HUES6 (cell line): ENCODE measurements at regions not wholly inside any gene's neighbourhood (a gene's known extent, or its start where the extent isn't known, plus 50 kb on each side); places are given as distances from the start of the nearest gene placed in this dataset.

Experiments
- H3K27ac ChIP-seq: 2 replicates; pipeline ENCODE4 v1.7.0; 2013; ENCODE audit warnings: low read depth, mild to moderate bottlenecking, low read length, inconsistent platforms
- H3K27me3 ChIP-seq: 2 replicates; pipeline ENCODE4 v1.6.1; 2013; ENCODE audit warnings: low read length; ENCODE audit not compliant: control insufficient read depth, insufficient read depth
- H3K36me3 ChIP-seq: 2 replicates; pipeline ENCODE4 v1.6.1; 2013; ENCODE audit warnings: low read length; ENCODE audit not compliant: control insufficient read depth, insufficient read depth
- H3K4me1 ChIP-seq: 2 replicates; pipeline ENCODE4 v1.6.1; 2013; ENCODE audit warnings: low read length; ENCODE audit not compliant: control insufficient read depth, insufficient read depth
- H3K4me3 ChIP-seq: 2 replicates; pipeline ENCODE4 v1.5.1; 2013; ENCODE audit warnings: low read depth, low read length
- H3K9ac ChIP-seq: one replicate; pipeline ENCODE4 v1.6.1; 2013; ENCODE audit warnings: mild to moderate bottlenecking, low read length
- H3K9me3 ChIP-seq: 2 replicates; pipeline ENCODE4 v1.6.1; 2013; ENCODE audit warnings: low read depth, low read length; ENCODE audit not compliant: control insufficient read depth, insufficient read depth

- H3K4me1 ChIP-seq, result no peaks in the 10 kb centered on the region
- H3K9ac ChIP-seq, result no peak overlapping the region
- H3K36me3 ChIP-seq, result no peaks in the 10 kb centered on the region
- H3K4me3 ChIP-seq, result no peak overlapping the region
- H3K27ac ChIP-seq, result no peak overlapping the region
- no peaks in the 10 kb centered on the region for H3K27me3 ChIP-seq
- no peaks in the 10 kb centered on the region for H3K9me3 ChIP-seq
Observed at GRCh38 chr2:185202381-185202780, 536.2 kb upstream of the FSIP2 start.

GRCh38 chr2:185202945-185203528, 535.6 kb upstream of the FSIP2 start:
- Histone ChIP-seq H3K9me3 (no peaks in the 10 kb centered on the region), H3K4me1 (no peaks in the 10 kb centered on the region), H3K4me3 (no peak overlapping the region), H3K27ac (no peak overlapping the region), H3K36me3 (no peaks in the 10 kb centered on the region), H3K27me3 (no peaks in the 10 kb centered on the region), H3K9ac (no peak overlapping the region)

- Histone ChIP-seq H3K27ac (no peak overlapping the region), H3K9ac (no peak overlapping the region), H3K9me3 (no peaks in the 10 kb centered on the region), H3K36me3 (no peaks in the 10 kb centered on the region), H3K27me3 (no peaks in the 10 kb centered on the region), H3K4me1 (no peaks in the 10 kb centered on the region), H3K4me3 (no peak overlapping the region)
Observed at GRCh38 chr2:185208261-185208660, 530.3 kb upstream of the FSIP2 start.

GRCh38 chr2:185215497-185215896, 523.1 kb upstream of the FSIP2 start:
- Histone ChIP-seq H3K27ac (no peak overlapping the region), H3K36me3 (no peaks in the 10 kb centered on the region), H3K4me1 (no peaks in the 10 kb centered on the region), H3K9ac (no peak overlapping the region), H3K4me3 (no peak overlapping the region), H3K27me3 (no peaks in the 10 kb centered on the region), H3K9me3 (no peaks in the 10 kb centered on the region)

GRCh38 chr2:185219981-185220380, 518.6 kb upstream of the FSIP2 start:
- Histone ChIP-seq H3K9me3 (no peaks in the 10 kb centered on the region), H3K9ac (no peak overlapping the region), H3K4me3 (no peak overlapping the region), H3K4me1 (no peaks in the 10 kb centered on the region), H3K27me3 (no peaks in the 10 kb centered on the region), H3K36me3 (no peaks in the 10 kb centered on the region), H3K27ac (no peak overlapping the region)

GRCh38 chr2:185222311-185222710, 516.3 kb upstream of the FSIP2 start:
- no peaks in the 10 kb centered on the region for H3K27me3 ChIP-seq
- no peak overlapping the region for H3K4me3 ChIP-seq
- no peaks in the 10 kb centered on the region for H3K36me3 ChIP-seq
- no peaks in the 10 kb centered on the region for H3K9me3 ChIP-seq
- H3K27ac ChIP-seq, result no peak overlapping the region
- no peaks in the 10 kb centered on the region for H3K4me1 ChIP-seq
- H3K9ac ChIP-seq, result no peak overlapping the region

GRCh38 chr2:185227391-185227790, 511.2 kb upstream of the FSIP2 start:
- Histone ChIP-seq H3K36me3 (no peaks in the 10 kb centered on the region), H3K27me3 (no peaks in the 10 kb centered on the region), H3K4me1 (no peaks in the 10 kb centered on the region), H3K4me3 (no peak overlapping the region), H3K27ac (no peak overlapping the region), H3K9me3 (no peaks in the 10 kb centered on the region), H3K9ac (no peak overlapping the region)

- no peaks in the 10 kb centered on the region for H3K4me1 ChIP-seq
- no peak overlapping the region for H3K9ac ChIP-seq
- no peak overlapping the region for H3K27ac ChIP-seq
Observed at GRCh38 chr2:185239491-185239890, 499.1 kb upstream of the FSIP2 start.

GRCh38 chr2:185240796-185241195, 497.8 kb upstream of the FSIP2 start:
- Histone ChIP-seq H3K9me3 (no peaks in the 10 kb centered on the region; the same call in none of the 2 replicates), H3K4me3 (no peak overlapping the region), H3K36me3 (no peaks in the 10 kb centered on the region), H3K27ac (no peak overlapping the region), H3K4me1 (no peaks in the 10 kb centered on the region), H3K27me3 (no peaks in the 10 kb centered on the region), H3K9ac (no peak overlapping the region)

More at GRCh38 chr2:185239491-185239890, 499.1 kb upstream of the FSIP2 start:
- Histone ChIP-seq H3K27me3 (no peaks in the 10 kb centered on the region), H3K9me3 (no peaks in the 10 kb centered on the region), H3K36me3 (no peaks in the 10 kb centered on the region), H3K4me3 (no peak overlapping the region)

GRCh38 chr2:185241556-185241955, 497.0 kb upstream of the FSIP2 start:
- Histone ChIP-seq H3K9ac (no peak overlapping the region), H3K27ac (no peak overlapping the region), H3K4me3 (no peak overlapping the region), H3K36me3 (no peaks in the 10 kb centered on the region), H3K27me3 (no peaks in the 10 kb centered on the region), H3K4me1 (no peaks in the 10 kb centered on the region), H3K9me3 (no peaks in the 10 kb centered on the region; the same call in none of the 2 replicates)

GRCh38 chr2:185242462-185242861, 496.1 kb upstream of the FSIP2 start:
- H3K9me3 ChIP-seq, result no peaks in the 10 kb centered on the region; the same call in none of the 2 replicates
- no peaks in the 10 kb centered on the region for H3K27me3 ChIP-seq
- no peak overlapping the region for H3K27ac ChIP-seq
- H3K4me3 ChIP-seq, result no peak overlapping the region
- no peaks in the 10 kb centered on the region for H3K4me1 ChIP-seq
- no peak overlapping the region for H3K9ac ChIP-seq
- H3K36me3 ChIP-seq, result no peaks in the 10 kb centered on the region

GRCh38 chr2:185245216-185245615, 493.4 kb upstream of the FSIP2 start:
- Histone ChIP-seq H3K4me3 (no peak overlapping the region), H3K9ac (no peak overlapping the region), H3K4me1 (no peaks in the 10 kb centered on the region), H3K9me3 (no peaks in the 10 kb centered on the region; the same call in none of the 2 replicates), H3K27me3 (no peaks in the 10 kb centered on the region), H3K27ac (no peak overlapping the region), H3K36me3 (no peaks in the 10 kb centered on the region)
